H4 (cell line): ENCODE measurements at regions not wholly inside any gene's neighbourhood (a gene's known extent, or its start where the extent isn't known, plus 50 kb on each side); places are given as distances from the start of the nearest gene placed in this dataset.

Source experiments
- DNase-seq: peaks from one replicate; pipeline ENCODE4 v3.0.0-alpha.2; 2015; ENCODE audit warnings: low spot score

- no peak for DNase-seq
Measured at GRCh38 chr7:9854605-9855004, 1119.1 kb upstream of the PHF14 start.

- no peak for DNase-seq
Measured at GRCh38 chr7:9856668-9857067, 1117.0 kb upstream of the PHF14 start.

GRCh38 chr7:9863545-9863944, 1110.1 kb upstream of the PHF14 start:
- no peak for DNase-seq

GRCh38 chr7:9869151-9869550, 1104.5 kb upstream of the PHF14 start:
- DNase-seq: no peak

GRCh38 chr7:9869566-9869965, 1104.1 kb upstream of the PHF14 start:
- DNase-seq: peak; percentile 72

GRCh38 chr7:9870674-9871073, 1103.0 kb upstream of the PHF14 start:
- no peak for DNase-seq

- DNase-seq: no peak
Measured at GRCh38 chr7:9874182-9874581, 1099.5 kb upstream of the PHF14 start.

GRCh38 chr7:9876053-9876452, 1097.6 kb upstream of the PHF14 start:
- no peak for DNase-seq

GRCh38 chr7:9889554-9889953, 1084.1 kb upstream of the PHF14 start:
- DNase-seq: peak; percentile 63

- no peak for DNase-seq
Measured at GRCh38 chr7:9890092-9890491, 1083.6 kb upstream of the PHF14 start.

GRCh38 chr7:9891056-9891455, 1082.6 kb upstream of the PHF14 start:
- no peak for DNase-seq

GRCh38 chr7:9900339-9900738, 1073.3 kb upstream of the PHF14 start:
- DNase-seq: no peak

- no peak for DNase-seq
Measured at GRCh38 chr7:9921326-9921725, 1052.3 kb upstream of the PHF14 start.

- peak; percentile 80 for DNase-seq
Measured at GRCh38 chr7:9937944-9938631, 1035.6 kb upstream of the PHF14 start.

GRCh38 chr7:9939176-9939575, 1034.5 kb upstream of the PHF14 start:
- peak; percentile 77 for DNase-seq

GRCh38 chr7:9945131-9945530, 1028.5 kb upstream of the PHF14 start:
- DNase-seq: no peak

GRCh38 chr7:9945857-9946256, 1027.8 kb upstream of the PHF14 start:
- no peak for DNase-seq

- no peak for DNase-seq
Measured at GRCh38 chr7:9955138-9955537, 1018.5 kb upstream of the PHF14 start.

GRCh38 chr7:9958486-9958885, 1015.2 kb upstream of the PHF14 start:
- DNase-seq: no peak

GRCh38 chr7:9960460-9960859, 1013.2 kb upstream of the PHF14 start:
- DNase-seq: no peak

- no peak for DNase-seq
Measured at GRCh38 chr7:9961161-9961922, 1012.3 kb upstream of the PHF14 start.

GRCh38 chr7:9962742-9963141, 1010.9 kb upstream of the PHF14 start:
- DNase-seq: no peak
